ENCODE measurements at regions not wholly inside any gene's neighbourhood (a gene's known extent, or its start where the extent isn't known, plus 50 kb on each side); places are given as distances from the start of the nearest gene placed in this dataset.

GRCh38 chr4:148757171-148757570 lies 315.0 kb upstream of the NR3C2 start:
- DNase-seq (no peak), ATAC-seq (ENCODE audit: insufficient read depth, low read depth) (no peak)
- H3K4me3 ChIP-seq (ENCODE audit: low read depth in 1 of 2, low read length in 2 of 2), result no peak overlapping the region
- no peaks in the 10 kb centered on the region for H3K36me3 ChIP-seq (ENCODE audit: insufficient read depth, low read length)
- TF ChIP-seq EZH2 (IDR thresholded peaks at IDR 0.05; ENCODE audit: borderline replicate concordance, low read depth, low read length, severe bottlenecking), result no peak
- TF ChIP-seq CTCF (IDR thresholded peaks at IDR 0.05; ENCODE audit: borderline replicate concordance, extremely low read depth, low read length, poor library complexity, severe bottlenecking), result no peak
- H3K79me2 ChIP-seq (ENCODE audit: insufficient read depth, low read length), result no peaks in the 10 kb centered on the region
- H3K27me3 ChIP-seq (ENCODE audit: insufficient read depth, low read length, poor library complexity), result no peaks in the 10 kb centered on the region
- no peak overlapping the region for H3K27ac ChIP-seq (ENCODE audit: low read length)
- H3K9me3 ChIP-seq (ENCODE audit: insufficient read depth, low read length, severe bottlenecking), result no peaks in the 10 kb centered on the region
- no peak overlapping the region for H2AFZ ChIP-seq (ENCODE audit: low read depth, low read length)
- H4K20me1 ChIP-seq (ENCODE audit: insufficient read depth, low read length), result no peaks in the 10 kb centered on the region
- no peak overlapping the region for H3K4me2 ChIP-seq (ENCODE audit: insufficient read depth, low read length)
- no peak overlapping the region for H3K9ac ChIP-seq (ENCODE audit: low read depth, low read length)
- no peaks in the 10 kb centered on the region for H3K4me1 ChIP-seq (ENCODE audit: insufficient read depth, low read length)

DNA sequence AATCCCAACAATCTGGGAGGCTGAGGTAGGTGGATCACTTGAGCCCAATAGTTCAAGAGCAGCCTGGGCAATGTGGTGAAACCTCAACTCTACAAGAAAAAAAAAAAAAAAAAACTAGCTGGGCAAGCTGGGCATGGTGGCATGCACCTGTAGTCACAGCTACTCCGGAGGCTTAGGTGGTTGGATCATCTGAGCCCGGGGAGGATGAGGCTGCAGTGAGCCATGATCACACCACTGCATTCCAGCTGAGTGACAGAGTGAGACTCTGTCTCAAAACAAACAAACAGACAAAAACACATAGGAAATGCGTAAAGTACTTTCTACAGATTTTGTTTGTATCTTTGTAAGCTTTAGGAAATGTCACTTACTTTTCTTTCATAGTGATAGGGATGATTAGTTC lies 307.2 kb upstream of the NR3C2 start:
- Histone ChIP-seq H3K4me3 (ENCODE audit: low read depth in 1 of 2, low read length in 2 of 2) (no peak overlapping the region), H3K27ac (ENCODE audit: low read length) (no peak overlapping the region), H4K20me1 (ENCODE audit: insufficient read depth, low read length) (no peaks in the 10 kb centered on the region), H3K27me3 (ENCODE audit: insufficient read depth, low read length, poor library complexity) (no peaks in the 10 kb centered on the region), H3K9ac (ENCODE audit: low read depth, low read length) (no peak overlapping the region), H3K79me2 (ENCODE audit: insufficient read depth, low read length) (no peaks in the 10 kb centered on the region), H2AFZ (ENCODE audit: low read depth, low read length) (no peak overlapping the region), H3K4me1 (ENCODE audit: insufficient read depth, low read length) (no peaks in the 10 kb centered on the region), H3K4me2 (ENCODE audit: insufficient read depth, low read length) (no peak overlapping the region), H3K9me3 (ENCODE audit: insufficient read depth, low read length, severe bottlenecking) (no peaks in the 10 kb centered on the region), H3K36me3 (ENCODE audit: insufficient read depth, low read length) (no peaks in the 10 kb centered on the region)
- no peak for TF ChIP-seq EZH2 (IDR thresholded peaks at IDR 0.05; ENCODE audit: borderline replicate concordance, low read depth, low read length, severe bottlenecking)
- no peak for TF ChIP-seq CTCF (IDR thresholded peaks at IDR 0.05; ENCODE audit: borderline replicate concordance, extremely low read depth, low read length, poor library complexity, severe bottlenecking)
- ATAC-seq (ENCODE audit: insufficient read depth, low read depth) (no peak), DNase-seq (no peak)

DNA sequence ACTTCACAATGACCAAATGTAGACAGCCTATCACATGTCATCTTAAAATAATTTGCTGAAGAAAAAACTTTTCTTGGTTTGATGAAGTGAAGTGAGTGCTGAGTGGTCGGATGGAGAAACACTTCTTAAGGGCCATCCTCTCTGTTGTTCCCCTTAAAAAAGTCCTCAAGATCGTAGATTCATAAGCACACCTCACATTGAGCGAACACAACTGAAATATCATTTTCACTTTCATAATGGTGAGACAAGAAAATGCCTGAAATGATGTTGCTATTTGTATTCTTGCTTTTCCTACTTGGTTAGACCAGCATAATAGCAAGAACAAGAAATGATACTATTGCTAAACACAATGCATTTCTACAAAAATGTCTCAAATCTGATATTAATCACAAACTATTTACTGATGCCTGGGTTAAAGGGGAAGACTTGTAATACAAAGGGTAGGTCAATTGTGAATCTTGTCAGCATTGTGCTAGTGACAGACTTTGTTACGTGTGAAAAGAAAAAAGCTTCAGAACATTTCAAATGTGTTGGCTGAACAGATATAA lies 305.6 kb upstream of the NR3C2 start:
- TF ChIP-seq CTCF (IDR thresholded peaks at IDR 0.05; ENCODE audit: borderline replicate concordance, extremely low read depth, low read length, poor library complexity, severe bottlenecking) (no peak), EZH2 (IDR thresholded peaks at IDR 0.05; ENCODE audit: borderline replicate concordance, low read depth, low read length, severe bottlenecking) (no peak)
- H3K9ac ChIP-seq (ENCODE audit: low read depth, low read length), result no peak overlapping the region
- no peak overlapping the region for H3K4me2 ChIP-seq (ENCODE audit: insufficient read depth, low read length)

DNA sequence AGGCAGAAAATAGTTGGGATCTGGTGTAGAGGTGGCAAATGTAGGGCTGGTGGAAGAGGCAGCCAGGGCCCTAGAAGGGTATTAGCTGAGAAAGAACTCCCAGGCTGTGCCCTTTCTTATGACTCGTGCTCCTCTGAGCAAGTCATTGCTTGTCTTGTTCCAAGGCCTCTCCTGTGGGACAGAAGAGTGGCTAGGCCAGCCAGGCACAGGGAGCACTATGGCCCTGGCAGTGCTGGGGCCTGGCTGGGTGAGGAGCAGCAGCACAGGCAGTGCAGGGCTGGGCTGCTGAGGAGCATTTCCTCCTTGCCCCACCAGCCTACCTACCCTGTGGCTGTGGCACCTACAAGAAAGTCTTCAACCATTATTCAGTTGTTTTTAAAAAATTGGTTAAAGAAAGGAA lies 298.5 kb upstream of the NR3C2 start:
- ATAC-seq (ENCODE audit: insufficient read depth, low read depth), result no peak
- Histone ChIP-seq H3K4me1 (ENCODE audit: insufficient read depth, low read length) (no peaks in the 10 kb centered on the region), H3K9ac (ENCODE audit: low read depth, low read length) (no peak overlapping the region), H3K36me3 (ENCODE audit: insufficient read depth, low read length) (no peaks in the 10 kb centered on the region), H3K9me3 (ENCODE audit: insufficient read depth, low read length, severe bottlenecking) (no peaks in the 10 kb centered on the region), H3K4me3 (ENCODE audit: low read depth in 1 of 2, low read length in 2 of 2) (no peak overlapping the region), H3K79me2 (ENCODE audit: insufficient read depth, low read length) (no peaks in the 10 kb centered on the region), H3K4me2 (ENCODE audit: insufficient read depth, low read length) (no peak overlapping the region), H2AFZ (ENCODE audit: low read depth, low read length) (no peak overlapping the region), H3K27me3 (ENCODE audit: insufficient read depth, low read length, poor library complexity) (no peaks in the 10 kb centered on the region), H3K27ac (ENCODE audit: low read length) (no peak overlapping the region), H4K20me1 (ENCODE audit: insufficient read depth, low read length) (no peaks in the 10 kb centered on the region)
- TF ChIP-seq CTCF (IDR thresholded peaks at IDR 0.05; ENCODE audit: borderline replicate concordance, extremely low read depth, low read length, poor library complexity, severe bottlenecking) (no peak), EZH2 (IDR thresholded peaks at IDR 0.05; ENCODE audit: borderline replicate concordance, low read depth, low read length, severe bottlenecking) (no peak)
- no peak for DNase-seq

More for the DNA sequence above, 305.6 kb upstream of the NR3C2 start:
- Histone ChIP-seq H2AFZ (ENCODE audit: low read depth, low read length) (no peak overlapping the region), H3K27me3 (ENCODE audit: insufficient read depth, low read length, poor library complexity) (no peaks in the 10 kb centered on the region), H3K4me1 (ENCODE audit: insufficient read depth, low read length) (no peaks in the 10 kb centered on the region), H3K27ac (ENCODE audit: low read length) (no peak overlapping the region), H3K4me3 (ENCODE audit: low read depth in 1 of 2, low read length in 2 of 2) (no peak overlapping the region), H3K79me2 (ENCODE audit: insufficient read depth, low read length) (no peaks in the 10 kb centered on the region), H3K9me3 (ENCODE audit: insufficient read depth, low read length, severe bottlenecking) (no peaks in the 10 kb centered on the region), H4K20me1 (ENCODE audit: insufficient read depth, low read length) (no peaks in the 10 kb centered on the region), H3K36me3 (ENCODE audit: insufficient read depth, low read length) (no peaks in the 10 kb centered on the region)
- DNase-seq (no peak), ATAC-seq (ENCODE audit: insufficient read depth, low read depth) (no peak)
